NOMO-1 treated with DMSO at 0.1 percent for 48 hours (cell line): ENCODE measurements at regions not wholly inside any gene's neighbourhood (a gene's known extent, or its start where the extent isn't known, plus 50 kb on each side); places are given as distances from the start of the nearest gene placed in this dataset.

ENCODE experiments used
- DNase-seq: peaks from one replicate; lab custom pipeline; 2025; ENCODE audit not compliant: unreplicated experiment; lab: John Stamatoyannopoulos, UW

DNA sequence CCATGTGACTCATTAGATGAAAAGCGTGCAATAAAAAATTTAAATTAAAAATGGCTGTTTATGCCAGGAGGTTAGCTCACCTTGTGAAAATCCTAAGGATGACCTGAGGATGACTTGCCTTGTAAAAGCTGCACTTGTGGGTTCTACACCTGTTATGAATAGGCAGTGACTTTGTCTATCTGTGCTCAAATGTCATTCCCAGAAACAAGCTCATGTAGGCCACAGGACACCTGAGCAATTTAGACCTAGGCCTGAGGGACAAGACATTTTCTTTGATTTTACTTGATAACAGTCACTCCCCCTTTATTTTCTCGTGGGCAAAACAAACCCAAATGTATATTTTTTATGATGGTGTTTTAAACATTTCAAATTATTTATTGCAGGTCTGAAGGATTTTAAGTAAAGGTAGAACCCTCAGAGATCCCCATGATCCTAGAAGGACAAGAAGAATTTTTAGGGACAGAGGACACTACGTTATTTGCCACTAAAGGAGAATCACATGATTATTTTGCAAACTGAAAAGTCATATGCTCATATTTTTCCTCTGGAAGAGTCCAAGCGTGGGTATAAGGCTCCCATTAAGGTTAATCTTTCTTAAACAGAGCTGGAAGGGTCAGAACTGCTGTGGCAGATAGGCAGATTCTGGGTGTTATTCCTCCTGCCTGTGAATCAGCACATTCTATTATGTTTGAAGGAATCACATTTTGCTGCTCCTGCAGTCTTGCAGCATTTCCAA lies 277.5 kb upstream of the MAN1A1 start:
- no peak for DNase-seq

GRCh38 chr6:119620846-119621555 lies 271.4 kb upstream of the MAN1A1 start:
- DNase-seq = no peak

GRCh38 chr6:119614138-119614537 lies 264.6 kb upstream of the MAN1A1 start:
- no peak for DNase-seq

GRCh38 chr6:119612911-119613381 lies 263.4 kb upstream of the MAN1A1 start:
- DNase-seq = no peak

GRCh38 chr6:119612176-119612891 lies 262.8 kb upstream of the MAN1A1 start:
- no peak for DNase-seq

DNA sequence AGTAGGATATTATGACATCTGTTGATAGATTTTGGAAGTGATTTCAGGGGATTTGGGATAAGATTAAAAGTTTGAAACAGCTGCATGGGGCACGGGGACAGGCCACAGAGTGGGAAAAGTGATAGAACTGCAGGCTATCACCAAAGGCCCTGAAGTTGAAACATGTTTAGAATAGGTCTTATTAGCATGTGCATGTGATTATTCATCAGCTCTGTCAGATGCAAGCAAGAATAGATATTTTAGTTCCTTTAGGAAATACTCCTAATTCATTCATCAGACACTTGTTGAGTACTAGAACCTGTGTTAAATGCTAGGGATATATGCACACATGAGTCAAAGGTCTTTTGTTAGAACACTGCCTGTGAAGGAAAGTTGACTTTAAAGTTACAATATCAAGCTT lies 261.2 kb upstream of the MAN1A1 start:
- DNase-seq = no peak

DNA sequence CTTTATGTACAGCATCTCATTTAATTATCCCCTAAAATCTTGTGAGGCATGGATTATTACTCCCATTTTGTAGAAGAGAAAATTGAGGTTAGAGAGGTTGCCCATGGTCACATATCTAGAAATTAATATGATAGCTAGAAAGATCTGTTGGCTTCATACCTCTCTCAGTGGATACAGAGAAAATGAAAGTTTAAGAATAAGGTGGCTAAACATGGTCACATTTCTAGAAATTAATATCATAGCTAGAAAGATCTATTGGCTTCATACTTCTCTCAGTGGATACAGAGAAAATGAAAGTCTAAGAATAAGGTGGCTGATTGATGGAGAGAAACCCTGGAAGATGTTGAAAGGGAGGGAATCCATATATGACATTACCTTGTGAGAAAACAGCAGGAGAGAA lies 260.7 kb upstream of the MAN1A1 start:
- DNase-seq = no peak

GRCh38 chr6:119609865-119610264 lies 260.3 kb upstream of the MAN1A1 start:
- no peak for DNase-seq

- DNase-seq = no peak
These were observed 259.4 kb upstream of the MAN1A1 start for GRCh38 chr6:119608994-119609393.

DNA sequence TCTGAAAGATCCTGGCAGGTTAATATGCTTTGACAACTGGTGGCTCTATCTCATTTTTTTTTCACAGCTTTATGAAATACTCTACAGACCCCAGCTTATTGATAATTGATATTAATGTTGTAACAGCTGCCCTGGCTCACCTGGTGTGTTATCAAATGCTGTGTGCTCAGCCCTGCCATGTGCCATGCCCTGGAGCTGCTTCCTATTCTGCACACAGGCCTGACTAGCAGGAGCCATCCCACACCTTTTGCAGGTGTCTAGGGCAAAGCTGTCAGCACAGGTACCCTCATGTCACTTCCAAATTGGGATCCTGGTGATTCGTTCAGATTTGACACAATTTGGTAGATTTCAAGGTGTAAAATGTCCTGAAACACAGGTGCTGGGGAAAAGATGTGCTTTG lies 254.6 kb upstream of the MAN1A1 start:
- no peak for DNase-seq

- no peak for DNase-seq
These were observed 253.9 kb upstream of the MAN1A1 start for GRCh38 chr6:119603501-119603900.

DNA sequence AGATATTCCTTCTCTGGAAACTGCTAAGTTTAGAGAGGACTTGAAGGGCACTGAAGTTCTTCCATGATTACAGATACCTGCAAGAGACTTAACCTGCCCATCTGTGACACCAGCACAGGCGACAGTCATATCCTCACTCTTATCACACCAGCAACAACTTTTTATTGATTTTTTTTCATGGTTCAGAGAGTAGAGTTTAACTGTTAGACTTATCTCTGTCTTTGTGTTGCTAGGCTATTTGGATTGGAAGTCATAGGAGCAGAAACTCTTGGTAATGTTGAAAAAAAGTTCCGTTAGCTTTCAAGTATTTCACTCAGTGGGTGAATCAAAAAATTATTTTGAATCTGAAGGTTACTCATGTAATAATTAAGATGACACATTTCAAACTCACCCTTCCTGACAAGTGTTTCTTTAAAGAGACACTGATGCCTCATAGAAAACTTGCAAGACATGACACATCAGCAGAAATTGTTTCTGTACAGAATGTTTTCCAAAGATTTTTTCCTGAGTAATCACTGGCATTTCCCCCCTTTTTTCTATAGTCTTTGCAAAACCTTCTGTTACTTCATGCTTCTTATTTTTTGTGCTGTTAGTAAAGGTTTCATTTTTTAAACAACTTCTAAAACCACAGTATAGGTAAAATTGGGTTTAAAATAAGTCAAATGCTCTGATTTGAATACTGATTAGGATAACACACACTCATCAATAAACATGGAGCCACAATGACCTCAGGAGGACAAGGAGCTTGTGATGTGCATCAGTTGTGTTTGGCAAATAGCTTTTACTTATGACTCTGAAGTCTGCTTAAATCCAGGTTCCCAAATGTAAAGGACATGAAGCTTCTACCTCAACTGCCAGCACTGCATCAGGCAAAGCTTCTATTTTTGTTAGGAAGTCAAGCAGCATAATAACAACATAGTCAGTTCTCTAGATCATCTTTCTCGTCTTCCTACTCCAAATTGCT lies 252.9 kb upstream of the MAN1A1 start:
- no peak for DNase-seq

- DNase-seq = no peak
These were observed 249.3 kb upstream of the MAN1A1 start for GRCh38 chr6:119598883-119599282.

GRCh38 chr6:119594907-119595306 lies 245.3 kb upstream of the MAN1A1 start:
- DNase-seq = no peak

DNA sequence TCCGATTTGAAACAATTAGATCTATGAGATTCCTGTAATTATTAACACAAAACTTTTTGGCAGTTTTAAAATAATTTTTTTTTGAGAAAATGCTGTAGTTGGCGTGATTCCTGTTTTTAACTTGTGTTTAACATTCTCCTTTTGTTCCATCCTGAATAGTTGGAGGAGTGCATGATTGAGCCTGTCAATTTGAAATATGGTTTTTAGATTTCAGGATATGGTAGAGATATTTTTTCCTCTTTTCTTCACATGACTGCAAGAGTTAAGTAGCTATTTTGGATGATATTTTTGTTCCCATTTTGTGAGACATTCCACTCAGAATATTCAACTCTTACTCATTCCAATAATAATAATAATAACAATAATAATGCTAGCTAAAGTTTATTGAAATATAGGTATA lies 241.7 kb upstream of the MAN1A1 start:
- DNase-seq = no peak

DNA sequence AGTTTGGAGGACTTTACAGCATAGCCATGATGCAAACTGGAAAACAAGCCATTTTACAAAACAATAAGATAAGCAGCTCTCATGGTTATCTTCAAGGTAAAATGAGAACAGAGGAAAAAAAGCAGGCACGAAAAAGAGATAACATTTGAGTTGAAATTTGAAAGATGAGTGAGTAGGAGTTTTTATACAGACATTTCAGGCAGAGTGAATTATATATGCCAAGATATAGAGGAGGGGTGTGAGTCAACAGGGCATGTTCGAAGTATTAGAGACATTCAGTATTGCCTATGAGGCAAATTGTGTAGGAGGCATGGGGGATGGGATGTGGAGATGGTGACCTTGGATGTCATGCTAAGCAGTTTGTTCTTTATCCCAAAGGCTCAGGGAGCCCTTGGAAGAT lies 240.5 kb upstream of the MAN1A1 start:
- DNase-seq = no peak

DNA sequence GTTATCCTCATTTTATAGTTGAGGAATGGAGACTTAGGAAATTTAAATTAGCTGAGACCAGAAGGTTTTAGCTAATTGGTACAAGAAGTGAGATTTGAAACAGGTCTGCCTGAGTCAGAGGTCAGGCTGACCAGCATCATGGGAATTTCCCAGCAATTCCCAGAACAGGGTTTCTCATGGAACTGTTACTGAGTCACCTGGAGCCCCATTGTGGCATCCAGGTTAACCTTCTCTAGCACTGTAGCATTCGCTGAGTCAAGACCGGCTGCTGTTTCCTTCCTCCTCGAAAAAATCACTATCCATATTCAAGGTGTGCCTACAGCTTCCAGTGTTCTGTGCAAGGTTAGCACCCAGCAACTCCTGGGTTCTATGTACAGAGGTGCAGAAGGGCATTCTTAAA lies 238.0 kb upstream of the MAN1A1 start:
- DNase-seq = no peak

- no peak for DNase-seq
These were observed 236.8 kb upstream of the MAN1A1 start for GRCh38 chr6:119586250-119586882.

DNA sequence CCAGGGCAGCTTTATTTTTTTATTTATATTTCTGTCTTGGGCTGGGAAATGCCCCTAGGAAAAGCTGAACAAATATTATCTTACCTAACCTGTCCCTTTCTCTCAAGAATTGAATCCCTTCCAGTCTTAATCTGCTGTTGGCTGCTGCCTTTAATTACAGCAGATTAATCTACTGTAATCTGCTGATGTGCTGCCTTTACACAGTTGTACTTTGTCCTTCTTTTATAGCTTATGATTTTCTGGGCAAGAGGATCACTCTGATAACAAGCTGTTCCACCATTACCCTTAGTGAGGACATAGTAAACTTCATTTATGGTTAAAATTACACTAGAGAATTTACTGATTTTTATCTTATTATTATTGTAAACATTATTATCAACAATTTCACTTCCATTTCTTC lies 234.5 kb upstream of the MAN1A1 start:
- DNase-seq = no peak

- DNase-seq = no peak
These were observed 231.7 kb upstream of the MAN1A1 start for GRCh38 chr6:119581220-119581619.
